ENCODE measurements at regions not wholly inside any gene's neighbourhood (a gene's known extent, or its start where the extent isn't known, plus 50 kb on each side); places are given as distances from the start of the nearest gene placed in this dataset.

DNA sequence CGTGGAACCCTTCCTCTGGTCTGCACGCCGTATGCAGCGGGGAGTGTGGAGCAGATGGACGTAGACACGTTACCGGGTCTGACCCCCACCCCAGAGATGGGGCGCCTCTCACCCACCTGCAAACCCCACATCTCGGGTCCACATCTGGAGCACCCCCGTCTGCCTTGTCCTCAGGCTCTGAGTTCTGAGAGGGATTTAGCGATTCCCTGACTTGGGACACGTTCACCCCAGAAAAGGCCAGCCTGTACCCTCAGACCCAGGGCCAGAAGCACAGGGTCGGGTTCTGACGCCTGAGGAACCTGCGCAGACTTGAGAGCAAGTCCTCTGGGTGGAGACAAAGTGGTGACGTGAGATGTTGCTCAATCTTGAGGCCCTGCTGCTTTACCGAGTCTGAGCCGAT is 1138.5 kb downstream of the BRD1 start:
- TF ChIP-seq, protein P1, sequence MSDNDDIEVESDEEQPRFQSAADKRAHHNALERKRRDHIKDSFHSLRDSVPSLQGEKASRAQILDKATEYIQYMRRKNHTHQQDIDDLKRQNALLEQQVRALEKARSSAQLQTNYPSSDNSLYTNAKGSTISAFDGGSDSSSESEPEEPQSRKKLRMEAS (IDR thresholded peaks at IDR 0.05; ENCODE audit: low read depth, low read length), result no peak
- TF ChIP-seq MYC (IDR thresholded peaks at IDR 0.05; ENCODE audit: low read depth, low read length), result no peak
- TF ChIP-seq POLR2A (IDR thresholded peaks at IDR 0.05; ENCODE audit: extremely low read depth, insufficient read length), result no peak
- no peak for TF ChIP-seq CTCF (IDR thresholded peaks at IDR 0.05; ENCODE audit: low read depth, low read length)
- peak; percentile 47 for DNase-seq (ENCODE audit: low read depth)
- no peak overlapping the region for H3K4me3 ChIP-seq (ENCODE audit: low read depth, low read length)

- DNase-seq (ENCODE audit: low read depth), result no peak
- no peak overlapping the region for H3K4me3 ChIP-seq (ENCODE audit: low read depth, low read length)
- no peak for TF ChIP-seq POLR2A (IDR thresholded peaks at IDR 0.05; ENCODE audit: extremely low read depth, insufficient read length)
- no peak for TF ChIP-seq CTCF (IDR thresholded peaks at IDR 0.05; ENCODE audit: low read depth, low read length)
- TF ChIP-seq, protein P1 (IDR thresholded peaks at IDR 0.05; ENCODE audit: low read depth, low read length), result no peak
- no peak for TF ChIP-seq MYC (IDR thresholded peaks at IDR 0.05; ENCODE audit: low read depth, low read length)
Measured at GRCh38 chr22:48688366-48688765, 1139.3 kb downstream of the BRD1 start.

- no peak overlapping the region for H3K4me3 ChIP-seq (ENCODE audit: low read depth, low read length)
- no peak for DNase-seq (ENCODE audit: low read depth)
- TF ChIP-seq MYC (IDR thresholded peaks at IDR 0.05; ENCODE audit: low read depth, low read length) (no peak), CTCF (IDR thresholded peaks at IDR 0.05; ENCODE audit: low read depth, low read length) (no peak), POLR2A (IDR thresholded peaks at IDR 0.05; ENCODE audit: extremely low read depth, insufficient read length) (no peak)
- TF ChIP-seq, protein P1 (IDR thresholded peaks at IDR 0.05; ENCODE audit: low read depth, low read length), result no peak
Measured at GRCh38 chr22:48687606-48688005, 1140.1 kb downstream of the BRD1 start.

- TF ChIP-seq, protein P1 (IDR thresholded peaks at IDR 0.05; ENCODE audit: low read depth, low read length), result no peak
- TF ChIP-seq MYC (IDR thresholded peaks at IDR 0.05; ENCODE audit: low read depth, low read length) (no peak), CTCF (IDR thresholded peaks at IDR 0.05; ENCODE audit: low read depth, low read length) (no peak), POLR2A (IDR thresholded peaks at IDR 0.05; ENCODE audit: extremely low read depth, insufficient read length) (no peak)
- no peak for DNase-seq (ENCODE audit: low read depth)
- no peak overlapping the region for H3K4me3 ChIP-seq (ENCODE audit: low read depth, low read length)
Measured at GRCh38 chr22:48686694-48687302, 1140.9 kb downstream of the BRD1 start.

GRCh38 chr22:48685767-48686166 is 1141.9 kb downstream of the BRD1 start:
- TF ChIP-seq CTCF (IDR thresholded peaks at IDR 0.05; ENCODE audit: low read depth, low read length) (no peak), MYC (IDR thresholded peaks at IDR 0.05; ENCODE audit: low read depth, low read length) (no peak), POLR2A (IDR thresholded peaks at IDR 0.05; ENCODE audit: extremely low read depth, insufficient read length) (no peak)
- TF ChIP-seq, protein P1 (IDR thresholded peaks at IDR 0.05; ENCODE audit: low read depth, low read length), result no peak
- H3K4me3 ChIP-seq (ENCODE audit: low read depth, low read length), result no peak overlapping the region
- DNase-seq (ENCODE audit: low read depth), result no peak

Data from NB4 (cell line).